Gastroesophageal sphincter (tissue), 3 donors: ENCODE measurements at regions not wholly inside any gene's neighbourhood (a gene's known extent, or its start where the extent isn't known, plus 50 kb on each side); places are given as distances from the start of the nearest gene placed in this dataset.

Experiments used
- EP300 ChIP-seq: sonication (generic); formaldehyde crosslinking; IDR thresholded peaks from one replicate; pipeline ENCODE4 v1.6.1; 2017; ENCODE audit warnings: antibody characterized with exemption, mild to moderate bottlenecking
- POLR2A ChIP-seq, 2 donors: fragments of 450-650 bp; IDR thresholded peaks; one replicate each; pipeline ENCODE4 v1.6.1; 2017; ENCODE audit warnings: antibody characterized with exemption in 2 of 2, mild to moderate bottlenecking in 2 of 2, moderate library complexity in 1 of 2
- POLR2AphosphoS5 ChIP-seq: sonication (generic); formaldehyde crosslinking; IDR thresholded peaks from one replicate; pipeline ENCODE4 v1.6.1; 2017; ENCODE audit warnings: antibody characterized with exemption
- TF ChIP-seq, protein P1 (sequence below), 4 experiments: fragments of 200-600 bp in 2 of 4; fragments of 450-650 bp in 2 of 4; sonication (generic) in 1 of 4; IDR thresholded peaks; one replicate each; pipeline ENCODE4 v1.5.1; 2017 to 2019; ENCODE audit warnings: antibody characterized with exemption in 4 of 4, mild to moderate bottlenecking in 2 of 4, moderate library complexity in 2 of 4

DNA sequence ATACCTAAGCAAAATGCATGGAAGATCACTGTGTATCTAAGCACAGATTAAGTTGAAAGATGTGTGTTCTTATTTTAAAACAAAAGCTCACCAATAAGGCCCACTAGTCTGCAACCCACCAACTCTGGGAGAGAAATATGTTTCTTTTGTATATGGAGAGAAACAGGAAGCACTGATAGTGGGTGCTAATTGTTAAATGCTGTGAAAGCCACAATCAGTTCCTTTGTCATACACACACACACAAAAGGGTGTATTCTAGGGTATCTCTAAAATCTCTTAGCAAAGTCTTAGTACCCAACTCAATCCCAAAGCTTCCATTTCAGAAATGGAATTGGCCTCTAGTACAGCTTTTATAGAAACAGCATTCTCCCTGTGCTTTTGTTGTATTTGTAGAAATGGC lies 272.7 kb upstream of the FLRT2 start:
- TF ChIP-seq, protein P1, sequence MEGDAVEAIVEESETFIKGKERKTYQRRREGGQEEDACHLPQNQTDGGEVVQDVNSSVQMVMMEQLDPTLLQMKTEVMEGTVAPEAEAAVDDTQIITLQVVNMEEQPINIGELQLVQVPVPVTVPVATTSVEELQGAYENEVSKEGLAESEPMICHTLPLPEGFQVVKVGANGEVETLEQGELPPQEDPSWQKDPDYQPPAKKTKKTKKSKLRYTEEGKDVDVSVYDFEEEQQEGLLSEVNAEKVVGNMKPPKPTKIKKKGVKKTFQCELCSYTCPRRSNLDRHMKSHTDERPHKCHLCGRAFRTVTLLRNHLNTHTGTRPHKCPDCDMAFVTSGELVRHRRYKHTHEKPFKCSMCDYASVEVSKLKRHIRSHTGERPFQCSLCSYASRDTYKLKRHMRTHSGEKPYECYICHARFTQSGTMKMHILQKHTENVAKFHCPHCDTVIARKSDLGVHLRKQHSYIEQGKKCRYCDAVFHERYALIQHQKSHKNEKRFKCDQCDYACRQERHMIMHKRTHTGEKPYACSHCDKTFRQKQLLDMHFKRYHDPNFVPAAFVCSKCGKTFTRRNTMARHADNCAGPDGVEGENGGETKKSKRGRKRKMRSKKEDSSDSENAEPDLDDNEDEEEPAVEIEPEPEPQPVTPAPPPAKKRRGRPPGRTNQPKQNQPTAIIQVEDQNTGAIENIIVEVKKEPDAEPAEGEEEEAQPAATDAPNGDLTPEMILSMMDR (IDR thresholded peaks at IDR 0.05): no peak
- TF ChIP-seq EP300: no peak
- TF ChIP-seq POLR2A (IDR thresholded peaks at IDR 0.05): no peak
- TF ChIP-seq POLR2AphosphoS5: no peak
